ENCODE measurements at regions not wholly inside any gene's neighbourhood (a gene's known extent, or its start where the extent isn't known, plus 50 kb on each side); places are given as distances from the start of the nearest gene placed in this dataset.

DNA sequence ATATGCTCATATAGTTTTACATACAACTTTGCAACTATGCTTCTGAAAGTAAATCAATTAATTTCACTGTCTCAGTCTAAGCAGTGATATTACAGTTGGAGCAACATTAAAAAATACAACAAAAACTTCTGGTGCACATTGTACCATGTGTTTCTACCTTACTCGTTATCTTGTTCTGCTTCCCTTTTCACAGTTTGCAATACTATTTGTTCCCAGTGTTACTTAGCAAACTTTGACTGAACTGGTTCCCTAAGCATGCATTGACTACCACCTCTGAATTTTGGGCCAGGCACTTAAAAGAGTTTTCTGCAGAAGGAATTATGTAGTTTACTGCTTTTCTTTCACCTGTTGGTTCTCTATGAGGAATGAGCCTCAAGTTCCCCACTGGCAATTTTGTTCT, 152.7 kb downstream of the SEC61B start:
- Histone ChIP-seq H3K9ac (ENCODE audit: insufficient read depth, low read depth, low read length) (no peak overlapping the region), H4K20me1 (ENCODE audit: insufficient read depth, low read length) (no peaks in the 10 kb centered on the region), H2AFZ (ENCODE audit: low read length) (no peak overlapping the region), H3K79me2 (ENCODE audit: insufficient read depth, low read length) (no peaks in the 10 kb centered on the region), H3K27me3 (ENCODE audit: control insufficient read depth in 1 of 2, insufficient read depth in 2 of 2, low read length in 2 of 2) (peaks cover 3 to 11% of the 10 kb centered on the region in 2 experiments; a peak in 3 of 5 replicates), H3K4me3 (replicated peaks in 1 of 3; ENCODE audit: insufficient read depth in 1 of 3, low read depth in 2 of 3, low read length in 3 of 3) (no peak overlapping the region), H3K36me3 (replicated peaks in 1 of 2; ENCODE audit: control insufficient read depth in 1 of 2, insufficient read depth in 2 of 2, low read length in 2 of 2) (no peaks in the 10 kb centered on the region), H3K27ac (ENCODE audit: extremely low read length, insufficient read depth, low read length) (no peak overlapping the region), H3K9me3 (ENCODE audit: low read length) (no peaks in the 10 kb centered on the region), H3K4me1 (ENCODE audit: insufficient read depth, low read length) (peaks cover 30% of the 10 kb centered on the region), H3K4me2 (ENCODE audit: low read depth, low read length) (no peak overlapping the region)
- ChIA-PET POLR2A (no interaction called here), CTCF (ENCODE audit: low intra/inter-chr PET ratio, low total read pairs) (no interaction called here)
- in situ Hi-C loops (cut with HindIII; ENCODE audit: extremely low pct_ligation_motif_present, low pct_unique_long_range_greater_than_20kb) (no loop called here), intact Hi-C loops (cut with micrococcal nuclease; ENCODE audit: unreplicated experiment) (no loop called here)
- ATAC-seq (no peak), DNase-seq (ENCODE audit: low spot score) (no peak), FAIRE-seq (no peak)
- no TSS peak for BruUV-seq (replicated peaks)
- TF ChIP-seq NR0B2 (CRISPR knock-in tag; IDR thresholded peaks at IDR 0.05) (no peak), SRF (IDR thresholded peaks at IDR 0.05; ENCODE audit: low read depth, low read length) (no peak), BCL6 (CRISPR knock-in tag; IDR thresholded peaks at IDR 0.05) (no peak)
- WGBS (ENCODE audit: low lambda C conversion rate): 0% methylated on average over 1 of the region's 1 CpG

- WGBS (ENCODE audit: low lambda C conversion rate): 7% methylated on average over 3 of the region's 3 CpGs
- in situ Hi-C loops (cut with HindIII; ENCODE audit: extremely low pct_ligation_motif_present, low pct_unique_long_range_greater_than_20kb): no loop called here
Observed at GRCh38 chr9:99375481-99375880, 153.4 kb downstream of the SEC61B start.

More at GRCh38 chr9:99375481-99375880, 153.4 kb downstream of the SEC61B start:
- TF ChIP-seq DRAP1 (CRISPR knock-in tag; IDR thresholded peaks at IDR 0.05) (no peak), ZNF138 (CRISPR knock-in tag; IDR thresholded peaks at IDR 0.05; ENCODE audit: low read depth) (no peak), TFE3 (CRISPR knock-in tag; IDR thresholded peaks at IDR 0.05) (no peak), CHD4 (IDR thresholded peaks at IDR 0.05; ENCODE audit: borderline replicate concordance, low read length) (no peak), ZFYVE20 (CRISPR knock-in tag; IDR thresholded peaks at IDR 0.05; ENCODE audit: borderline replicate concordance, low read depth) (no peak), ZNF367 (CRISPR knock-in tag; IDR thresholded peaks at IDR 0.05; ENCODE audit: borderline replicate concordance) (no peak), TOE1 (CRISPR knock-in tag; IDR thresholded peaks at IDR 0.05) (no peak)
- TF ChIP-seq, protein P1, sequence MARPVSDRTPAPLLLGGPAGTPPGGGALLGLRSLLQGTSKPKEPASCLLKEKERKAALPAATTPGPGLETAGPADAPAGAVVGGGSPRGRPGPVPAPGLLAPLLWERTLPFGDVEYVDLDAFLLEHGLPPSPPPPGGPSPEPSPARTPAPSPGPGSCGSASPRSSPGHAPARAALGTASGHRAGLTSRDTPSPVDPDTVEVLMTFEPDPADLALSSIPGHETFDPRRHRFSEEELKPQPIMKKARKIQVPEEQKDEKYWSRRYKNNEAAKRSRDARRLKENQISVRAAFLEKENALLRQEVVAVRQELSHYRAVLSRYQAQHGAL (CRISPR knock-in tag; IDR thresholded peaks at IDR 0.05; ENCODE audit: not compliant biosample characterization): no peak
- no peak overlapping the region for H3K9ac ChIP-seq (ENCODE audit: insufficient read depth, low read depth, low read length)
- H3K27ac ChIP-seq (ENCODE audit: extremely low read length, insufficient read depth, low read length): no peak overlapping the region
- peaks cover 3 to 5% of the 10 kb centered on the region in 2 experiments; a peak in 3 of 5 replicates for H3K27me3 ChIP-seq (ENCODE audit: control insufficient read depth in 1 of 2, insufficient read depth in 2 of 2, low read length in 2 of 2)
- H3K4me1 ChIP-seq (ENCODE audit: insufficient read depth, low read length): peaks cover 37% of the 10 kb centered on the region
- ATAC-seq (no peak), FAIRE-seq (no peak), DNase-seq (ENCODE audit: low spot score) (no peak)
- no peak overlapping the region for H3K4me3 ChIP-seq (replicated peaks in 1 of 3; ENCODE audit: insufficient read depth in 1 of 3, low read depth in 2 of 3, low read length in 3 of 3)
- ChIA-PET POLR2A (no interaction called here), CTCF (ENCODE audit: low intra/inter-chr PET ratio, low total read pairs) (no interaction called here)
- no peaks in the 10 kb centered on the region for H4K20me1 ChIP-seq (ENCODE audit: insufficient read depth, low read length)
- no peaks in the 10 kb centered on the region for H3K36me3 ChIP-seq (replicated peaks in 1 of 2; ENCODE audit: control insufficient read depth in 1 of 2, insufficient read depth in 2 of 2, low read length in 2 of 2)
- no peaks in the 10 kb centered on the region for H3K9me3 ChIP-seq (ENCODE audit: low read length)
- no peak overlapping the region for H2AFZ ChIP-seq (ENCODE audit: low read length)
- no peak overlapping the region for H3K4me2 ChIP-seq (ENCODE audit: low read depth, low read length)
- BruUV-seq (replicated peaks): no TSS peak
- intact Hi-C loops (cut with micrococcal nuclease; ENCODE audit: unreplicated experiment): no loop called here
- no peaks in the 10 kb centered on the region for H3K79me2 ChIP-seq (ENCODE audit: insufficient read depth, low read length)
